ENCODE measurements at regions not wholly inside any gene's neighbourhood (a gene's known extent, or its start where the extent isn't known, plus 50 kb on each side); places are given as distances from the start of the nearest gene placed in this dataset.

GRCh38 chr15:38646716-38647115 lies 82.1 kb upstream of the RASGRP1 start:
- TF ChIP-seq, protein P1, sequence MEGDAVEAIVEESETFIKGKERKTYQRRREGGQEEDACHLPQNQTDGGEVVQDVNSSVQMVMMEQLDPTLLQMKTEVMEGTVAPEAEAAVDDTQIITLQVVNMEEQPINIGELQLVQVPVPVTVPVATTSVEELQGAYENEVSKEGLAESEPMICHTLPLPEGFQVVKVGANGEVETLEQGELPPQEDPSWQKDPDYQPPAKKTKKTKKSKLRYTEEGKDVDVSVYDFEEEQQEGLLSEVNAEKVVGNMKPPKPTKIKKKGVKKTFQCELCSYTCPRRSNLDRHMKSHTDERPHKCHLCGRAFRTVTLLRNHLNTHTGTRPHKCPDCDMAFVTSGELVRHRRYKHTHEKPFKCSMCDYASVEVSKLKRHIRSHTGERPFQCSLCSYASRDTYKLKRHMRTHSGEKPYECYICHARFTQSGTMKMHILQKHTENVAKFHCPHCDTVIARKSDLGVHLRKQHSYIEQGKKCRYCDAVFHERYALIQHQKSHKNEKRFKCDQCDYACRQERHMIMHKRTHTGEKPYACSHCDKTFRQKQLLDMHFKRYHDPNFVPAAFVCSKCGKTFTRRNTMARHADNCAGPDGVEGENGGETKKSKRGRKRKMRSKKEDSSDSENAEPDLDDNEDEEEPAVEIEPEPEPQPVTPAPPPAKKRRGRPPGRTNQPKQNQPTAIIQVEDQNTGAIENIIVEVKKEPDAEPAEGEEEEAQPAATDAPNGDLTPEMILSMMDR (IDR thresholded peaks at IDR 0.05; ENCODE audit: borderline replicate concordance, insufficient read depth, low read depth, low read length): no peak
- no peak overlapping the region for H3K4me3 ChIP-seq (ENCODE audit: low read depth, low read length)

- TF ChIP-seq, protein P1 (IDR thresholded peaks at IDR 0.05; ENCODE audit: borderline replicate concordance, insufficient read depth, low read depth, low read length): no peak
- H3K4me3 ChIP-seq (ENCODE audit: low read depth, low read length): no peak overlapping the region
These were observed 83.1 kb upstream of the RASGRP1 start for GRCh38 chr15:38647683-38648082.

GRCh38 chr15:38648121-38648843 lies 83.7 kb upstream of the RASGRP1 start:
- H3K4me3 ChIP-seq (ENCODE audit: low read depth, low read length): no peak overlapping the region
- TF ChIP-seq, protein P1 (IDR thresholded peaks at IDR 0.05; ENCODE audit: borderline replicate concordance, insufficient read depth, low read depth, low read length): no peak

- TF ChIP-seq, protein P1 (IDR thresholded peaks at IDR 0.05; ENCODE audit: borderline replicate concordance, insufficient read depth, low read depth, low read length): no peak
- H3K4me3 ChIP-seq (ENCODE audit: low read depth, low read length): no peak overlapping the region
These were observed 85.8 kb upstream of the RASGRP1 start for GRCh38 chr15:38650384-38650783.

- no peak overlapping the region for H3K4me3 ChIP-seq (ENCODE audit: low read depth, low read length)
- TF ChIP-seq, protein P1 (IDR thresholded peaks at IDR 0.05; ENCODE audit: borderline replicate concordance, insufficient read depth, low read depth, low read length): no peak
These were observed 86.3 kb upstream of the RASGRP1 start for GRCh38 chr15:38650936-38651327.

- TF ChIP-seq, protein P1 (IDR thresholded peaks at IDR 0.05; ENCODE audit: borderline replicate concordance, insufficient read depth, low read depth, low read length): no peak
- no peak overlapping the region for H3K4me3 ChIP-seq (ENCODE audit: low read depth, low read length)
These were observed 86.9 kb upstream of the RASGRP1 start for GRCh38 chr15:38651328-38652038.

Measured in GM12875 (cell line).